Keratinocyte (primary cell): ENCODE measurements at regions not wholly inside any gene's neighbourhood (a gene's known extent, or its start where the extent isn't known, plus 50 kb on each side); places are given as distances from the start of the nearest gene placed in this dataset.

Experiments used
- DNase-seq: peaks from one replicate; pipeline ENCODE4 v3.0.0-alpha.2; 2011; ENCODE audit warnings: low read depth, missing footprints, low spot score
- FAIRE-seq: peaks from 2 replicates; lab custom pipeline; 2011; peaks lifted over from hg19 to GRCh38; lab: Jason Lieb, UNC
- H2AFZ ChIP-seq: 2 replicates; pipeline ENCODE4 v1.6.0; 2012; ENCODE audit warnings: low read length, control low read depth, inconsistent platforms; ENCODE audit not compliant: control insufficient read depth
- H3K27ac ChIP-seq: 2 replicates; pipeline ENCODE4 v1.5.1; 2011; ENCODE audit warnings: low read length; ENCODE audit not compliant: control insufficient read depth, insufficient read depth
- H3K27me3 ChIP-seq: 3 replicates; pipeline ENCODE4 v1.6.0; 2011; ENCODE audit warnings: low read length; ENCODE audit not compliant: control insufficient read depth, insufficient read depth; ENCODE audit errors: extremely low read depth
- H3K36me3 ChIP-seq, 2 experiments: 2 replicates in 1 of 2; 3 replicates in 1 of 2; pipeline ENCODE4 v1.5.1; 2011; ENCODE audit warnings: low read length in 2 of 2, mild to moderate bottlenecking in 1 of 2; ENCODE audit not compliant: control insufficient read depth in 2 of 2, insufficient read depth in 2 of 2; ENCODE audit errors: extremely low read depth in 1 of 2
- H3K4me1 ChIP-seq: 3 replicates; pipeline ENCODE4 v1.5.1; 2011; ENCODE audit warnings: low read length; ENCODE audit not compliant: control insufficient read depth, insufficient read depth; ENCODE audit errors: extremely low read depth
- H3K4me2 ChIP-seq: 3 replicates; pipeline ENCODE4 v1.6.0; 2011; ENCODE audit warnings: low read depth, low read length; ENCODE audit not compliant: control insufficient read depth, insufficient read depth; ENCODE audit errors: extremely low read depth
- H3K4me3 ChIP-seq, 3 experiments: fragments of 200-600 bp in 1 of 3; sonication (generic) in 1 of 3; 2 replicates in 2 of 3; 3 replicates in 1 of 3; pipeline ENCODE4 v1.5.1; 2011 to 2016; ENCODE audit warnings: low read length in 3 of 3, mild to moderate bottlenecking in 3 of 3, control low read depth in 2 of 3, inconsistent platforms in 1 of 3, low read depth in 1 of 3, mixed read lengths in 1 of 3, mixed run types in 1 of 3, moderate library complexity in 1 of 3; ENCODE audit not compliant: control insufficient read depth in 2 of 3, insufficient read depth in 2 of 3; ENCODE audit errors: extremely low read depth in 1 of 3
- H3K79me2 ChIP-seq: 2 replicates; pipeline ENCODE4 v1.6.0; 2012; ENCODE audit warnings: low read length; ENCODE audit not compliant: control insufficient read depth, insufficient read depth
- H3K9ac ChIP-seq: 3 replicates; pipeline ENCODE4 v1.6.0; 2011; ENCODE audit warnings: low read length; ENCODE audit not compliant: control insufficient read depth, insufficient read depth; ENCODE audit errors: extremely low read depth
- H3K9me1 ChIP-seq: 3 replicates; pipeline ENCODE4 v1.6.0; 2011; ENCODE audit warnings: low read length; ENCODE audit not compliant: control insufficient read depth, insufficient read depth; ENCODE audit errors: extremely low read depth
- H3K9me3 ChIP-seq: 2 replicates; pipeline ENCODE4 v1.5.1; 2012; ENCODE audit warnings: low read depth, low read length; ENCODE audit not compliant: control insufficient read depth
- H4K20me1 ChIP-seq: 3 replicates; pipeline ENCODE4 v1.6.0; 2011; ENCODE audit warnings: low read length; ENCODE audit not compliant: control insufficient read depth, insufficient read depth; ENCODE audit errors: extremely low read depth
- EZH2 ChIP-seq: IDR thresholded peaks from one replicate; pipeline ENCODE4 v1.6.1; 2012; ENCODE audit warnings: inconsistent platforms, mild to moderate bottlenecking, low read length, moderate library complexity
- dilution Hi-C: fragments of 300-500 bp; cut with MboI; formaldehyde crosslinking; loops from one replicate; pipeline ENCODE4 v1.7.0; 2020; ENCODE audit warnings: low sequenced_read_pairs; ENCODE audit not compliant: extremely low pct_ligation_motif_present
- TF ChIP-seq, protein P1 (sequence below), 3 experiments: IDR thresholded peaks in 1 of 3; conservative IDR thresholded peaks in 1 of 3; optimal IDR thresholded peaks in 1 of 3; 2 replicates in 2 of 3; 3 replicates in 1 of 3; pipeline versions ENCODE3 to v1.5.1; 2011; ENCODE audit warnings: low read length in 3 of 3, mild to moderate bottlenecking in 3 of 3, moderate library complexity in 2 of 3, control low read depth in 1 of 3, inconsistent platforms in 1 of 3; ENCODE audit not compliant: insufficient read depth in 2 of 3; ENCODE audit errors: extremely low read depth in 1 of 3

DNA sequence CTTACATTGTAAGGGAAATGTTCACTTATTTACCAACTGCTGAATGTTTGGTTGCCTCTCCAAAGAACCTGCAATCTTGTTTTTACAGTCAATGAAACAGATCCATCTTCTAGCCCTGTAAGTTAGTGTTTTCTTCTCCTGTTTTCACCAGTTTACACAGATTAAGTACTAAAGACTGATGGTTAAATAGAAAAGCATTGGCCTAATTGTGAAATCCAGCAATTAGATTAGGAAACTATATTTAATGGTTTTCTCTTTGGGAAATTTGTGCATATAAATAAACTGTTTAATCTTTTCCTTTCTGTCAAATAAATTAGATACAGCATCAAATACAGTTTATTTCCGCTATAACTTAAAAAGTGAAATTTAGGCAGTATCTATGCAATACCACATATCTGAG lies 247.9 kb upstream of the MEF2C start:
- dilution Hi-C loops = no loop called here
- H3K36me3 ChIP-seq = no peaks in the 10 kb centered on the region
- no peak overlapping the region for H3K27ac ChIP-seq
- no peaks in the 10 kb centered on the region for H3K9me1 ChIP-seq
- no peak overlapping the region for H2AFZ ChIP-seq
- no peaks in the 10 kb centered on the region for H4K20me1 ChIP-seq
- no peaks in the 10 kb centered on the region for H3K79me2 ChIP-seq
- DNase-seq = no peak
- no peaks in the 10 kb centered on the region for H3K27me3 ChIP-seq
- TF ChIP-seq, protein P1, sequence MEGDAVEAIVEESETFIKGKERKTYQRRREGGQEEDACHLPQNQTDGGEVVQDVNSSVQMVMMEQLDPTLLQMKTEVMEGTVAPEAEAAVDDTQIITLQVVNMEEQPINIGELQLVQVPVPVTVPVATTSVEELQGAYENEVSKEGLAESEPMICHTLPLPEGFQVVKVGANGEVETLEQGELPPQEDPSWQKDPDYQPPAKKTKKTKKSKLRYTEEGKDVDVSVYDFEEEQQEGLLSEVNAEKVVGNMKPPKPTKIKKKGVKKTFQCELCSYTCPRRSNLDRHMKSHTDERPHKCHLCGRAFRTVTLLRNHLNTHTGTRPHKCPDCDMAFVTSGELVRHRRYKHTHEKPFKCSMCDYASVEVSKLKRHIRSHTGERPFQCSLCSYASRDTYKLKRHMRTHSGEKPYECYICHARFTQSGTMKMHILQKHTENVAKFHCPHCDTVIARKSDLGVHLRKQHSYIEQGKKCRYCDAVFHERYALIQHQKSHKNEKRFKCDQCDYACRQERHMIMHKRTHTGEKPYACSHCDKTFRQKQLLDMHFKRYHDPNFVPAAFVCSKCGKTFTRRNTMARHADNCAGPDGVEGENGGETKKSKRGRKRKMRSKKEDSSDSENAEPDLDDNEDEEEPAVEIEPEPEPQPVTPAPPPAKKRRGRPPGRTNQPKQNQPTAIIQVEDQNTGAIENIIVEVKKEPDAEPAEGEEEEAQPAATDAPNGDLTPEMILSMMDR (optimal IDR thresholded peaks at IDR 0.05 in 1 of 3, IDR thresholded peaks at IDR 0.05 in 1 of 3, conservative IDR thresholded peaks at IDR 0.05 in 1 of 3; ENCODE audit: extremely low read depth in 1 of 3, insufficient read depth in 2 of 3, low read length in 3 of 3) = no peak
- no peak for TF ChIP-seq EZH2
- no peak overlapping the region for H3K9ac ChIP-seq
- no peaks in the 10 kb centered on the region for H3K4me1 ChIP-seq
- FAIRE-seq = no peak
- no peak overlapping the region for H3K4me2 ChIP-seq
- H3K9me3 ChIP-seq = no peaks in the 10 kb centered on the region
- no peak overlapping the region for H3K4me3 ChIP-seq

DNA sequence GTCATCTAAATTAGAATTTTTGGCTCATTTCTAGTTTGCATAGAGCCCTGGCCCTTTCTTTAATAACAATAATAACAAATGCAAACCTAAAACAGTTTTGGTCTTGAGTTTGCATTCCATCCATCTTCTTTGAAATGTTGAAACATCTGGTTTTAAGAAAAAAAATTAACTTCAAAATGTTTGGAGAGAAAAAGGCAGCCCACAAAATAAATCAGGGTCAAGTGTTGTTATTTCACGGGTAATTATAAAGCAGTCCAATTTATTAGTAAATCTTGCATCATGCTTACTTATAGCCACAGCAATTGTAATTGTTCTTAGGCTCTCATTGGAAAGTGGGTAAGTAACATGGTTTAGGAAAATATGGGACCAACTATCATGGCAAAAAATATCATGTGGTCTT lies 247.0 kb upstream of the MEF2C start:
- Histone ChIP-seq H3K27ac (no peak overlapping the region), H4K20me1 (no peaks in the 10 kb centered on the region), H3K27me3 (no peaks in the 10 kb centered on the region), H3K4me3 (no peak overlapping the region), H3K4me1 (no peaks in the 10 kb centered on the region), H3K36me3 (no peaks in the 10 kb centered on the region), H3K9ac (no peak overlapping the region), H3K79me2 (no peaks in the 10 kb centered on the region), H3K4me2 (no peak overlapping the region), H3K9me3 (no peaks in the 10 kb centered on the region), H3K9me1 (no peaks in the 10 kb centered on the region), H2AFZ (no peak overlapping the region)
- DNase-seq (no peak), FAIRE-seq (no peak)
- dilution Hi-C loops = no loop called here
- TF ChIP-seq, protein P1 (optimal IDR thresholded peaks at IDR 0.05 in 1 of 3, IDR thresholded peaks at IDR 0.05 in 1 of 3, conservative IDR thresholded peaks at IDR 0.05 in 1 of 3; ENCODE audit: extremely low read depth in 1 of 3, insufficient read depth in 2 of 3, low read length in 3 of 3) = no peak
- TF ChIP-seq EZH2 = no peak
